KMS-11 (cell line): ENCODE measurements at regions not wholly inside any gene's neighbourhood (a gene's known extent, or its start where the extent isn't known, plus 50 kb on each side); places are given as distances from the start of the nearest gene placed in this dataset.

Experiments
- H2AFZ ChIP-seq: fragments of 200-600 bp; sonication (generic); 2 replicates; pipeline ENCODE4 v1.6.1; 2016; ENCODE audit warnings: antibody characterized with exemption, mixed run types, low read depth
- H3K27ac ChIP-seq: fragments of 200-600 bp; sonication (generic); 2 replicates; pipeline ENCODE4 v1.6.1; 2016; ENCODE audit warnings: mild to moderate bottlenecking, mixed run types
- H3K27me3 ChIP-seq: fragments of 200-600 bp; sonication (generic); 2 replicates; pipeline ENCODE4 v1.6.1; 2017; ENCODE audit warnings: mild to moderate bottlenecking, low read depth, mixed run types, moderate library complexity; ENCODE audit not compliant: insufficient read depth
- H3K36me3 ChIP-seq: fragments of 200-600 bp; sonication (generic); 2 replicates; pipeline ENCODE4 v1.6.1; 2017; ENCODE audit warnings: mild to moderate bottlenecking, mixed run types; ENCODE audit not compliant: insufficient read depth
- H3K4me1 ChIP-seq: fragments of 200-600 bp; sonication (generic); 2 replicates; pipeline ENCODE4 v1.6.1; 2016; ENCODE audit warnings: mild to moderate bottlenecking, low read depth, mixed run types; ENCODE audit not compliant: poor library complexity, severe bottlenecking
- H3K4me2 ChIP-seq: fragments of 200-600 bp; sonication (generic); 2 replicates; pipeline ENCODE4 v1.7.0; 2016; ENCODE audit warnings: mild to moderate bottlenecking, mixed run types
- H3K4me3 ChIP-seq: fragments of 200-600 bp; sonication (generic); IDR thresholded peaks from 2 replicates; pipeline ENCODE4 v1.6.1; 2017; ENCODE audit warnings: low read depth, low read length, mixed read lengths; ENCODE audit not compliant: insufficient read depth
- H3K79me2 ChIP-seq: fragments of 200-600 bp; sonication (generic); 2 replicates; pipeline ENCODE4 v1.6.1; 2016; ENCODE audit warnings: low read depth, mixed run types; ENCODE audit not compliant: insufficient read depth
- H3K9ac ChIP-seq: fragments of 200-600 bp; sonication (generic); 2 replicates; pipeline ENCODE4 v1.6.1; 2016; ENCODE audit warnings: mild to moderate bottlenecking, mixed run types
- H4K20me1 ChIP-seq: fragments of 200-600 bp; sonication (generic); 2 replicates; pipeline ENCODE4 v1.6.1; 2016; ENCODE audit warnings: mild to moderate bottlenecking, mixed run types; ENCODE audit not compliant: insufficient read depth
- CTCF ChIP-seq: fragments of 200-600 bp; sonication (generic); conservative IDR thresholded peaks from 2 replicates; pipeline ENCODE4 v1.6.1; 2017; ENCODE audit warnings: low read depth, mild to moderate bottlenecking, antibody characterized with exemption, low read length, moderate library complexity, mixed read lengths

DNA sequence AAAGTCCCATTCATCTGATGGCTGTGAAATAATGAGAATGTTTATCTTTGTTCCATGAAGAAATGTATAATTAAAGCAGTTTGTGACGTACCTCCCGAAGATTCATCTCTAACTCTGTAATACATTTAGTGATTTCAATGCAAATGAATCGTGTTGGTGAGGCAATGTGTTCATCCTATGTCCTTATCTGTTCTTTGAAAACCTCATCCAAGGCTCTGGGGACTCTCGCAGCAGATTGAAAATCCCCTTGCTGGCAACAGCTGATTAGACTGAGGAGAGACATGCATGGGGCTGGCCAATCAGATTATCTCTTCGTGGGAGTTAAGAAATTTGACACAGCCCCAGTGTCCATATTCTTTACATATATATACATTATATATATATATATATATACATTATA, 1095.4 kb upstream of the EEF2KMT start:
- Histone ChIP-seq H4K20me1 (no peaks in the 10 kb centered on the region), H3K4me2 (no peak overlapping the region), H2AFZ (no peak overlapping the region), H3K4me1 (no peaks in the 10 kb centered on the region), H3K9ac (no peak overlapping the region), H3K36me3 (no peaks in the 10 kb centered on the region), H3K27ac (no peak overlapping the region), H3K27me3 (no peaks in the 10 kb centered on the region), H3K79me2 (no peaks in the 10 kb centered on the region), H3K4me3 (no peak overlapping the region)
- no peak for TF ChIP-seq CTCF

DNA sequence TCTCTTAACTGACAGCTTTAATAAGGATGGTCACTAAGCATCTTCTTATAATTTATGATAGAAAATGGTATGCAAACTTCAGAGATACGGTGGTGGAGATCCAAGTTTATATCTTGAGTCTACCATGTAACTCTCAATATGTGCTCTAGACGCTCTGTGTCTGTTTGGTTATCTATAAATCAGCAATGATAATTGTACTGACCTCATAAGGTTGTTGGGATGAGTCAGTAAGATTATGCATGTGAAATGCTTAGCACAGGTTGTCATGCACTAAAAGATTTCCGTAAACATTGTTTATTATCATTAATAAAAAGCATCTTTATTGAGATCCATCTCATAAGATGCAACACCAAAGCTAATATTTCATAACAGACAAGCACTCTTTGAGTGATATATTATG, 1094.9 kb upstream of the EEF2KMT start:
- no peak for TF ChIP-seq CTCF
- Histone ChIP-seq H2AFZ (no peak overlapping the region), H3K4me2 (no peak overlapping the region), H3K4me3 (no peak overlapping the region), H3K27me3 (no peaks in the 10 kb centered on the region), H3K27ac (no peak overlapping the region), H4K20me1 (no peaks in the 10 kb centered on the region), H3K4me1 (no peaks in the 10 kb centered on the region), H3K36me3 (no peaks in the 10 kb centered on the region), H3K79me2 (no peaks in the 10 kb centered on the region), H3K9ac (no peak overlapping the region)

DNA sequence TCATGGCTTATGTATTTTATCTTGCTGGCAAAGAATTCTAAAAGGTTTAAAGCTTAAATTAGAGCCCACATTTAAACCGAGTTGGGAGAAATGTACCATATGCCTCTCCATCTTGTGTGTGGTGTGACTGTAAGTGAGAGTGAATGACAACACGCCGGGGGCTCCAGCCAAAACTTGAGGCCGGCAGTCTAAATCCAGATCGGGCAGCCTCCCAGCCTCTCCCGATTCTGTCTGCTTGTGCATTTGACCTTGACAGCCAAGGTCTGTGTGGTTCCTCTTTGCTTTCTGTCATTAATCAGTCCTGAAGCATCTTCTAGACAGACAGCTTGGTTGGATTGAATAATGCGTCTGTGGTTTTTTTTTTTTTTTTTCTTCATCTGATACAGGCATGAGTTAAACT, 1093.2 kb upstream of the EEF2KMT start:
- Histone ChIP-seq H3K4me1 (no peaks in the 10 kb centered on the region), H3K4me2 (no peak overlapping the region), H4K20me1 (no peaks in the 10 kb centered on the region), H3K36me3 (no peaks in the 10 kb centered on the region), H3K4me3 (no peak overlapping the region), H2AFZ (no peak overlapping the region), H3K27me3 (no peaks in the 10 kb centered on the region), H3K9ac (no peak overlapping the region), H3K27ac (no peak overlapping the region), H3K79me2 (no peaks in the 10 kb centered on the region)
- TF ChIP-seq CTCF, result no peak

DNA sequence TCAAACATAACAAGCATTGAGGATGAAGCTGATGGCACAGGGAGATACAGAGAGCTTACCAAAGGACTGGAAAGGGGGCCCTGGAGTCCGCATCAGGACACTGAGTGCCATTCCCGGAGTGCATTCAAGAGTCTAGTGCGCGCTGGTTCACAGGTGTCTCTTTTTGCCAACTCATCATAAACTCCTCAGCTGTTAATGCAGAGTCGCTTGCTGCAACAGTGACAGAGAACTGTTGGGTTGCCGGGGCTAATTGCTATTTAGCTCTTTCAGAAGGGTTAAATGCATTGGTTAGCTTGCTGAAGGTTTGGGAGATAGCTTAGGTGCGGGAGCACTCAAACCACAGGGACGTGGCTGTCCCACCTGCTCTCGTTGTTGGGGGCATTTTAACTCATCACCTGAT, 1091.6 kb upstream of the EEF2KMT start:
- Histone ChIP-seq H3K36me3 (no peaks in the 10 kb centered on the region), H3K4me2 (no peak overlapping the region), H4K20me1 (no peaks in the 10 kb centered on the region), H3K27me3 (no peaks in the 10 kb centered on the region), H3K27ac (no peak overlapping the region), H3K4me3 (no peak overlapping the region), H2AFZ (no peak overlapping the region), H3K9ac (no peak overlapping the region), H3K79me2 (no peaks in the 10 kb centered on the region), H3K4me1 (no peaks in the 10 kb centered on the region)
- no peak for TF ChIP-seq CTCF
